HepG2 (cell line): ENCODE measurements at regions not wholly inside any gene's neighbourhood (a gene's known extent, or its start where the extent isn't known, plus 50 kb on each side); places are given as distances from the start of the nearest gene placed in this dataset.

ENCODE experiments used
- ATAC-seq: fragments of 200-7000 bp; cut with Tn5 transposase; 3 replicates; pipeline ENCODE4 v1.9.1; 2020; ENCODE audit warnings: mild to moderate bottlenecking, moderate library complexity
- BruUV-seq: library from RNA; stranded (reverse); fragments of 400-500 nt; replicated peaks from 2 replicates; lab custom pipeline; 2021; lab: Mats Ljungman, UMichigan
- CTCF ChIA-PET: fragments of 300-600 bp; formaldehyde crosslinking; extraction: SDS; loops from one replicate; lab custom pipeline; 2021; ENCODE audit warnings: low total read pairs, inconsistent platforms, low intra/inter-chr PET ratio; lab: Yijun Ruan, JAX
- POLR2A ChIA-PET: fragments of 350-600 bp; sonication (Branson Sonifier 250); formaldehyde crosslinking; loops from one replicate; lab custom pipeline; 2020; ENCODE audit warnings: antibody characterized with exemption, inconsistent platforms; lab: Yijun Ruan, JAX
- DNase-seq: peaks from one replicate; pipeline ENCODE4 v3.0.0-alpha.2; 2015; ENCODE audit warnings: low spot score
- FAIRE-seq: peaks from 3 replicates; lab custom pipeline; 2011; peaks lifted over from hg19 to GRCh38; lab: Jason Lieb, UNC
- H2AFZ ChIP-seq: one replicate; pipeline ENCODE4 v1.6.1; 2011; ENCODE audit warnings: low read length, inconsistent platforms
- H3K27ac ChIP-seq: fragments of 300-600 bp; 3 replicates; pipeline ENCODE4 v1.8.0; 2011; ENCODE audit warnings: mixed run types, mild to moderate bottlenecking, mixed read lengths, low read length, inconsistent platforms; ENCODE audit not compliant: insufficient read depth; ENCODE audit errors: extremely low read length
- H3K27me3 ChIP-seq, 2 experiments: fragments of 200-600 bp in 1 of 2; 2 replicates in 1 of 2; 3 replicates in 1 of 2; pipeline versions ENCODE4 v1.6.0 to v1.8.0; 2011; ENCODE audit warnings: low read length in 2 of 2, mild to moderate bottlenecking in 2 of 2, moderate library complexity in 2 of 2, inconsistent platforms in 1 of 2; ENCODE audit not compliant: insufficient read depth in 2 of 2, control insufficient read depth in 1 of 2
- H3K36me3 ChIP-seq, 2 experiments: fragments of 200-600 bp in 1 of 2; replicated peaks in 1 of 2; 2 replicates in 1 of 2; 3 replicates in 1 of 2; pipeline versions ENCODE4 v1.5.1 to v1.8.0; 2011; ENCODE audit warnings: low read length in 2 of 2, inconsistent platforms in 1 of 2; ENCODE audit not compliant: insufficient read depth in 2 of 2, control insufficient read depth in 1 of 2
- H3K4me1 ChIP-seq: 2 replicates; pipeline ENCODE4 v1.5.1; 2012; ENCODE audit warnings: low read length, inconsistent platforms; ENCODE audit not compliant: insufficient read depth
- H3K4me2 ChIP-seq: 2 replicates; pipeline ENCODE4 v1.6.0; 2011; ENCODE audit warnings: low read depth, low read length, inconsistent platforms
- H3K4me3 ChIP-seq, 3 experiments: fragments of 200-600 bp in 1 of 3; sonication (generic), shearing (Covaris generic) in 1 of 3; replicated peaks in 1 of 3; 2 replicates each; pipeline ENCODE4 v1.5.1; 2011 to 2016; ENCODE audit warnings: low read length in 3 of 3, inconsistent platforms in 2 of 3, low read depth in 2 of 3, mild to moderate bottlenecking in 2 of 3, control low read depth in 1 of 3, mixed read lengths in 1 of 3; ENCODE audit not compliant: insufficient read depth in 1 of 3
- H3K79me2 ChIP-seq: one replicate; pipeline ENCODE4 v1.6.1; 2011; ENCODE audit warnings: low read length, inconsistent platforms; ENCODE audit not compliant: insufficient read depth
- H3K9ac ChIP-seq: 2 replicates; pipeline ENCODE4 v1.6.0; 2011; ENCODE audit warnings: mild to moderate bottlenecking, low read depth, low read length, inconsistent platforms; ENCODE audit not compliant: insufficient read depth
- H3K9me3 ChIP-seq: 2 replicates; pipeline ENCODE4 v1.5.1; 2012; ENCODE audit warnings: mild to moderate bottlenecking, low read length
- H4K20me1 ChIP-seq: 2 replicates; pipeline ENCODE4 v1.6.0; 2011; ENCODE audit warnings: inconsistent platforms, mild to moderate bottlenecking, low read length, moderate library complexity; ENCODE audit not compliant: insufficient read depth
- AKAP8 ChIP-seq: sonication (generic); formaldehyde crosslinking; IDR thresholded peaks from 2 replicates; pipeline ENCODE4 v1.5.1; 2020; ENCODE audit warnings: mild to moderate bottlenecking, missing genetic modification reagents
- BCL6 ChIP-seq: IDR thresholded peaks from 2 replicates; pipeline ENCODE4 v1.6.1; 2016; ENCODE audit warnings: missing genetic modification reagents, missing compliant biosample characterization
- DMAP1 ChIP-seq: IDR thresholded peaks from 2 replicates; pipeline ENCODE4 v1.6.1; 2016
- NCOA2 ChIP-seq: sonication (generic); formaldehyde crosslinking; IDR thresholded peaks from 2 replicates; pipeline ENCODE4 v1.8.0; 2022; ENCODE audit warnings: inconsistent platforms
- SMC3 ChIP-seq: IDR thresholded peaks from 2 replicates; pipeline ENCODE4 v1.6.1; 2011; ENCODE audit warnings: low read length, improper control_type of control experiment
- ZBTB1 ChIP-seq: sonication (generic); formaldehyde crosslinking; IDR thresholded peaks from 2 replicates; pipeline ENCODE4 v1.4.0; 2020; ENCODE audit warnings: missing genetic modification reagents, borderline replicate concordance
- ZBTB8A ChIP-seq: sonication (generic); formaldehyde crosslinking; IDR thresholded peaks from 2 replicates; pipeline ENCODE4 v1.4.0; 2020; ENCODE audit warnings: mild to moderate bottlenecking, low read depth, missing genetic modification reagents, borderline replicate concordance
- ZGPAT ChIP-seq: IDR thresholded peaks from 2 replicates; pipeline ENCODE4 v1.6.1; 2016; ENCODE audit warnings: mild to moderate bottlenecking
- ZNF274 ChIP-seq: sonication (generic); formaldehyde crosslinking; IDR thresholded peaks from 2 replicates; pipeline ENCODE4 v1.5.1; 2020; ENCODE audit warnings: mild to moderate bottlenecking, missing genetic modification reagents
- WGBS: methylation state at CpG from one replicate; pipeline ENCODE4 v1.1.6; 2017; ENCODE audit warnings: low lambda C conversion rate; 5-methylcytosine and 5-hydroxymethylcytosine counted together
- in situ Hi-C: cut with HindIII; loops from 2 replicates; pipeline ENCODE4 v1.10.0; 2017; ENCODE audit warnings: low pct_unique_long_range_greater_than_20kb; ENCODE audit not compliant: extremely low pct_ligation_motif_present
- intact Hi-C: fragments of 100-400 bp; cut with micrococcal nuclease; formaldehyde crosslinking; loops from one replicate; pipeline ENCODE4 v1.10.0; 2022; ENCODE audit not compliant: unreplicated experiment
- TF ChIP-seq, protein P1 (sequence below): sonication (generic); formaldehyde crosslinking; IDR thresholded peaks from 2 replicates; pipeline ENCODE4 v1.4.0; 2020; ENCODE audit warnings: missing genetic modification reagents
- TF ChIP-seq, protein P2 (sequence below): sonication (generic); formaldehyde crosslinking; IDR thresholded peaks from 2 replicates; pipeline ENCODE4 v1.5.0; 2020; ENCODE audit warnings: mild to moderate bottlenecking, low read depth, missing genetic modification reagents, borderline replicate concordance
- TF ChIP-seq, protein P3 (sequence below): sonication (generic); formaldehyde crosslinking; IDR thresholded peaks from 2 replicates; pipeline ENCODE4 v1.9.0; 2021; ENCODE audit warnings: missing genetic modification reagents, borderline replicate concordance
- TF ChIP-seq, protein P4 (sequence below): sonication (generic); IDR thresholded peaks from 2 replicates; pipeline ENCODE4 v1.6.1; 2016; ENCODE audit warnings: low read depth, borderline replicate concordance

GRCh38 chr13:87872813-87873212 is 201.6 kb downstream of the SLITRK5 start:
- no peak overlapping the region for H3K4me3 ChIP-seq
- no peaks in the 10 kb centered on the region for H3K9me3 ChIP-seq
- no peak for ATAC-seq
- no peak overlapping the region for H3K9ac ChIP-seq
- H2AFZ ChIP-seq: no peak overlapping the region
- H3K27me3 ChIP-seq: no peaks in the 10 kb centered on the region
- in situ Hi-C loops (no loop called here), intact Hi-C loops (no loop called here)
- H3K4me1 ChIP-seq: no peaks in the 10 kb centered on the region
- H3K4me2 ChIP-seq: no peak overlapping the region
- H3K79me2 ChIP-seq: no peaks in the 10 kb centered on the region
- no peak overlapping the region for H3K27ac ChIP-seq
- WGBS: 1% methylated on average over 2 of the region's 2 CpGs
- no peak for DNase-seq
- ChIA-PET POLR2A (no interaction called here), CTCF (no interaction called here)
- H4K20me1 ChIP-seq: no peaks in the 10 kb centered on the region
- no peaks in the 10 kb centered on the region for H3K36me3 ChIP-seq
- FAIRE-seq: no peak
- no TSS peak for BruUV-seq
- TF ChIP-seq BCL6 (CRISPR knock-in tag): no peak
- TF ChIP-seq AKAP8 (CRISPR knock-in tag): no peak
- no peak for TF ChIP-seq SMC3
- no peak for TF ChIP-seq NCOA2 (CRISPR knock-in tag)
- no peak for TF ChIP-seq DMAP1 (CRISPR knock-in tag)
- no peak for TF ChIP-seq ZGPAT (CRISPR knock-in tag)
- TF ChIP-seq ZBTB1: no peak
- TF ChIP-seq ZBTB8A (CRISPR knock-in tag): no peak

DNA sequence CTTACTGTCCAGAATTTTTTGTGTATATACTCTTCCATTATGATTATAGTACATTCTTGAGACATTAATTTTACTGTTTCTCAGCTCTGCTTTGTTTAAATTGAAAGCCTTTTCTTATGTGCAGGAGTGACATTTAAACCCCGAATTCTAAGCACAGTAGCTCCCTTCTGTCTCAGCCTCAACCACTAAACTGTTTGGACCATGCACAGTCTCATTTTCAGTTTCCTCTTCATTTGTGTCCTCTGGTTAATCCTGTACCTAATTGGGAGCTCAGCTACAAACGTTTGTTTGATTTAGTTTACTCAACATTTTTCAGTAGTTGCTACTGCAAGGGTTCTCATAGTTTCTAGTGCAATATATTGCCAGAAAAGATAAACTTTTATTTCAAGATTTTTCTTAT is 206.3 kb downstream of the SLITRK5 start:
- Histone ChIP-seq H3K4me2 (no peak overlapping the region), H3K79me2 (no peaks in the 10 kb centered on the region), H3K9ac (no peak overlapping the region), H3K27me3 (no peaks in the 10 kb centered on the region), H4K20me1 (no peaks in the 10 kb centered on the region), H3K36me3 (no peaks in the 10 kb centered on the region), H2AFZ (no peak overlapping the region), H3K4me3 (no peak overlapping the region), H3K27ac (no peak overlapping the region), H3K9me3 (no peaks in the 10 kb centered on the region), H3K4me1 (no peaks in the 10 kb centered on the region)
- intact Hi-C loops (no loop called here), in situ Hi-C loops (no loop called here)
- 0% methylated on average over 2 of the region's 2 CpGs for WGBS
- no peak for DNase-seq
- no TSS peak for BruUV-seq
- ChIA-PET CTCF (no interaction called here), POLR2A (no interaction called here)
- no peak for FAIRE-seq
- no peak for ATAC-seq
- TF ChIP-seq, protein P1, sequence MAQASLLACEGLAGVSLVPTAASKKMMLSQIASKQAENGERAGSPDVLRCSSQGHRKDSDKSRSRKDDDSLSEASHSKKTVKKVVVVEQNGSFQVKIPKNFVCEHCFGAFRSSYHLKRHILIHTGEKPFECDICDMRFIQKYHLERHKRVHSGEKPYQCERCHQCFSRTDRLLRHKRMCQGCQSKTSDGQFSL (CRISPR knock-in tag): no peak
- no peak for TF ChIP-seq ZNF274 (CRISPR knock-in tag)
- TF ChIP-seq, protein P2, sequence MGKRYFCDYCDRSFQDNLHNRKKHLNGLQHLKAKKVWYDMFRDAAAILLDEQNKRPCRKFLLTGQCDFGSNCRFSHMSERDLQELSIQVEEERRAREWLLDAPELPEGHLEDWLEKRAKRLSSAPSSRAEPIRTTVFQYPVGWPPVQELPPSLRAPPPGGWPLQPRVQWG (CRISPR knock-in tag): no peak
- TF ChIP-seq, protein P3, sequence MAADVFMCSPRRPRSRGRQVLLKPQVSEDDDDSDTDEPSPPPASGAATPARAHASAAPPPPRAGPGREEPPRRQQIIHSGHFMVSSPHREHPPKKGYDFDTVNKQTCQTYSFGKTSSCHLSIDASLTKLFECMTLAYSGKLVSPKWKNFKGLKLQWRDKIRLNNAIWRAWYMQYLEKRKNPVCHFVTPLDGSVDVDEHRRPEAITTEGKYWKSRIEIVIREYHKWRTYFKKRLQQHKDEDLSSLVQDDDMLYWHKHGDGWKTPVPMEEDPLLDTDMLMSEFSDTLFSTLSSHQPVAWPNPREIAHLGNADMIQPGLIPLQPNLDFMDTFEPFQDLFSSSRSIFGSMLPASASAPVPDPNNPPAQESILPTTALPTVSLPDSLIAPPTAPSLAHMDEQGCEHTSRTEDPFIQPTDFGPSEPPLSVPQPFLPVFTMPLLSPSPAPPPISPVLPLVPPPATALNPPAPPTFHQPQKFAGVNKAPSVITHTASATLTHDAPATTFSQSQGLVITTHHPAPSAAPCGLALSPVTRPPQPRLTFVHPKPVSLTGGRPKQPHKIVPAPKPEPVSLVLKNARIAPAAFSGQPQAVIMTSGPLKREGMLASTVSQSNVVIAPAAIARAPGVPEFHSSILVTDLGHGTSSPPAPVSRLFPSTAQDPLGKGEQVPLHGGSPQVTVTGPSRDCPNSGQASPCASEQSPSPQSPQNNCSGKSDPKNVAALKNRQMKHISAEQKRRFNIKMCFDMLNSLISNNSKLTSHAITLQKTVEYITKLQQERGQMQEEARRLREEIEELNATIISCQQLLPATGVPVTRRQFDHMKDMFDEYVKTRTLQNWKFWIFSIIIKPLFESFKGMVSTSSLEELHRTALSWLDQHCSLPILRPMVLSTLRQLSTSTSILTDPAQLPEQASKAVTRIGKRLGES (CRISPR knock-in tag): no peak
- TF ChIP-seq, protein P4, sequence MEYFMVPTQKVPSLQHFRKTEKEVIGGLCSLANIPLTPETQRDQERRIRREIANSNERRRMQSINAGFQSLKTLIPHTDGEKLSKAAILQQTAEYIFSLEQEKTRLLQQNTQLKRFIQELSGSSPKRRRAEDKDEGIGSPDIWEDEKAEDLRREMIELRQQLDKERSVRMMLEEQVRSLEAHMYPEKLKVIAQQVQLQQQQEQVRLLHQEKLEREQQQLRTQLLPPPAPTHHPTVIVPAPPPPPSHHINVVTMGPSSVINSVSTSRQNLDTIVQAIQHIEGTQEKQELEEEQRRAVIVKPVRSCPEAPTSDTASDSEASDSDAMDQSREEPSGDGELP: no peak
